Stomach (tissue), 4 donors: ENCODE measurements at regions not wholly inside any gene's neighbourhood (a gene's known extent, or its start where the extent isn't known, plus 50 kb on each side); places are given as distances from the start of the nearest gene placed in this dataset.

Experiments
- EP300 ChIP-seq: sonication (generic); formaldehyde crosslinking; IDR thresholded peaks from one replicate; pipeline ENCODE4 v1.6.1; 2017; ENCODE audit warnings: antibody characterized with exemption
- POLR2A ChIP-seq, 4 donors: fragments of 450-650 bp; IDR thresholded peaks; one replicate each; pipeline ENCODE4 v1.6.1; 2016; ENCODE audit warnings: antibody characterized with exemption in 4 of 4, control low read depth in 2 of 4, mild to moderate bottlenecking in 1 of 4, moderate library complexity in 1 of 4
- POLR2AphosphoS5 ChIP-seq, 3 donors: sonication (generic); formaldehyde crosslinking; IDR thresholded peaks; one replicate each; pipeline ENCODE4 v1.6.1; 2016; ENCODE audit warnings: antibody characterized with exemption in 3 of 3
- TF ChIP-seq, protein P1 (sequence below), 7 experiments: fragments of 450-650 bp in 4 of 7; fragments of 200-600 bp in 3 of 7; sonication (generic) in 3 of 7; IDR thresholded peaks; one replicate each; pipeline ENCODE4 v1.5.1; 2016 to 2019; ENCODE audit warnings: antibody characterized with exemption in 7 of 7, control low read depth in 2 of 7, mild to moderate bottlenecking in 1 of 7

DNA sequence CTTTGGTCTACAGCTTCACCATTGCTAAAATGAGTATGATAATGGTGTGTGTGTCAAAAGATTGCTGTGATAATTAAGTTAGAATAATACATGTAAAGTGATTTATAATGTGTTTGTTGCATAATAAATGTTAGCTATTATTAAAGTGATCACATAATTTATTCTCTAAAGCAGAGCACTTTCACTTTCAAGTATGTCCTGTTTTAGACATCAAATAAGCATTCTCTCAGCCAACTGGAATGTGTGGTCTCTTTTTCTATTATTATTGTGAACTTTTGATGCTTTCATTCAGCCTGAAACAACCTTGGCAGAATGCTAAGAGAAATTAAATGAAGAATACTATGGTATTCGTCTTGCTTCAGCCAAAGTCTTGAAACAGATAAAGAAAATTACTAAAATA, 102.8 kb upstream of the COL11A1 start:
- TF ChIP-seq, protein P1, sequence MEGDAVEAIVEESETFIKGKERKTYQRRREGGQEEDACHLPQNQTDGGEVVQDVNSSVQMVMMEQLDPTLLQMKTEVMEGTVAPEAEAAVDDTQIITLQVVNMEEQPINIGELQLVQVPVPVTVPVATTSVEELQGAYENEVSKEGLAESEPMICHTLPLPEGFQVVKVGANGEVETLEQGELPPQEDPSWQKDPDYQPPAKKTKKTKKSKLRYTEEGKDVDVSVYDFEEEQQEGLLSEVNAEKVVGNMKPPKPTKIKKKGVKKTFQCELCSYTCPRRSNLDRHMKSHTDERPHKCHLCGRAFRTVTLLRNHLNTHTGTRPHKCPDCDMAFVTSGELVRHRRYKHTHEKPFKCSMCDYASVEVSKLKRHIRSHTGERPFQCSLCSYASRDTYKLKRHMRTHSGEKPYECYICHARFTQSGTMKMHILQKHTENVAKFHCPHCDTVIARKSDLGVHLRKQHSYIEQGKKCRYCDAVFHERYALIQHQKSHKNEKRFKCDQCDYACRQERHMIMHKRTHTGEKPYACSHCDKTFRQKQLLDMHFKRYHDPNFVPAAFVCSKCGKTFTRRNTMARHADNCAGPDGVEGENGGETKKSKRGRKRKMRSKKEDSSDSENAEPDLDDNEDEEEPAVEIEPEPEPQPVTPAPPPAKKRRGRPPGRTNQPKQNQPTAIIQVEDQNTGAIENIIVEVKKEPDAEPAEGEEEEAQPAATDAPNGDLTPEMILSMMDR (IDR thresholded peaks at IDR 0.05) = no peak
- TF ChIP-seq POLR2A (IDR thresholded peaks at IDR 0.05) (no peak), EP300 (no peak), POLR2AphosphoS5 (IDR thresholded peaks at IDR 0.05) (no peak)
